ENCODE measurements at regions not wholly inside any gene's neighbourhood (a gene's known extent, or its start where the extent isn't known, plus 50 kb on each side); places are given as distances from the start of the nearest gene placed in this dataset.

GRCh38 chr20:11734431-11734830 is 183.3 kb upstream of the BTBD3 start:
- DNase-seq (no peak), ATAC-seq (no peak)
- H3K27ac ChIP-seq = no peak overlapping the region
- whole genome bisulfite sequencing, 4 donors = 89 to 98% (median 96%) methylated on average over 1 of the region's 1 CpG
- H3K36me3 ChIP-seq = no peaks in the 10 kb centered on the region
- no peak overlapping the region for H3K4me3 ChIP-seq
- no peaks in the 10 kb centered on the region for H3K27me3 ChIP-seq
- TF ChIP-seq, protein P1, sequence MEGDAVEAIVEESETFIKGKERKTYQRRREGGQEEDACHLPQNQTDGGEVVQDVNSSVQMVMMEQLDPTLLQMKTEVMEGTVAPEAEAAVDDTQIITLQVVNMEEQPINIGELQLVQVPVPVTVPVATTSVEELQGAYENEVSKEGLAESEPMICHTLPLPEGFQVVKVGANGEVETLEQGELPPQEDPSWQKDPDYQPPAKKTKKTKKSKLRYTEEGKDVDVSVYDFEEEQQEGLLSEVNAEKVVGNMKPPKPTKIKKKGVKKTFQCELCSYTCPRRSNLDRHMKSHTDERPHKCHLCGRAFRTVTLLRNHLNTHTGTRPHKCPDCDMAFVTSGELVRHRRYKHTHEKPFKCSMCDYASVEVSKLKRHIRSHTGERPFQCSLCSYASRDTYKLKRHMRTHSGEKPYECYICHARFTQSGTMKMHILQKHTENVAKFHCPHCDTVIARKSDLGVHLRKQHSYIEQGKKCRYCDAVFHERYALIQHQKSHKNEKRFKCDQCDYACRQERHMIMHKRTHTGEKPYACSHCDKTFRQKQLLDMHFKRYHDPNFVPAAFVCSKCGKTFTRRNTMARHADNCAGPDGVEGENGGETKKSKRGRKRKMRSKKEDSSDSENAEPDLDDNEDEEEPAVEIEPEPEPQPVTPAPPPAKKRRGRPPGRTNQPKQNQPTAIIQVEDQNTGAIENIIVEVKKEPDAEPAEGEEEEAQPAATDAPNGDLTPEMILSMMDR (IDR thresholded peaks at IDR 0.05) = no peak
- no peak for TF ChIP-seq POLR2A (IDR thresholded peaks at IDR 0.05)
- peaks cover 0 to 13% (median 0%) of the 10 kb centered on the region in 12 donors for H3K9me3 ChIP-seq
- H3K4me1 ChIP-seq = no peaks in the 10 kb centered on the region
- intact Hi-C loops (cut with DNase I) = no loop called here

DNA sequence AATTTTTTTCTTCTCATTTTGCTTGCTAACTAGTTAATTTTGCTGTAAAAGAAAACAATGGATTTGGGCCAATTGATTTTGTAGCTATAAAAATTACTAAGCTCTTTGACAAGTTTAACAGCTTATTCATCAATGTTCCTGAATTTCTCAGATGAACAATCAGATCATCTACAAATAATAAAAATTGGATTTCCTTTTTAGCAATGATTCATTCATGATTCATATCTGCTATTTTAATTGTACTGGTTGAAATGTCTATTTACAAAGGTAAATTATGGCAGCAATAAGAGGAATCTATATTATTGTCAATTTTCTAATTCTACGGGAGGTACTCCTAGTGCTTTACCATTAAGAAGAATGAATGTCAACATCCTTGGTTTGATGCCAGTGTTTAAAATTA is 178.8 kb upstream of the BTBD3 start:
- TF ChIP-seq POLR2A (IDR thresholded peaks at IDR 0.05) = no peak
- TF ChIP-seq, protein P1 (IDR thresholded peaks at IDR 0.05) = no peak
- ATAC-seq = no peak
- Histone ChIP-seq H3K27ac (no peak overlapping the region), H3K4me3 (no peak overlapping the region), H3K36me3 (no peaks in the 10 kb centered on the region), H3K4me1 (no peaks in the 10 kb centered on the region), H3K9me3 (no peaks in the 10 kb centered on the region), H3K27me3 (no peaks in the 10 kb centered on the region)
- DNase-seq = no peak
- intact Hi-C loops (cut with DNase I) = no loop called here
- WGBS, 4 donors = 88 to 91% (median 89%) methylated on average over 1 of the region's 1 CpG

- no peak for ATAC-seq
- Histone ChIP-seq H3K4me3 (no peak overlapping the region), H3K36me3 (no peaks in the 10 kb centered on the region), H3K27ac (no peak overlapping the region), H3K27me3 (no peaks in the 10 kb centered on the region), H3K9me3 (no peaks in the 10 kb centered on the region), H3K4me1 (no peaks in the 10 kb centered on the region)
- 37 to 58% (median 45%) methylated on average over 2 of the region's 2 CpGs for WGBS, 4 donors
- DNase-seq = no peak
- intact Hi-C loops (cut with DNase I) = no loop called here
- TF ChIP-seq, protein P1 (IDR thresholded peaks at IDR 0.05) = no peak
- TF ChIP-seq POLR2A (IDR thresholded peaks at IDR 0.05) = no peak
These were observed 176.7 kb upstream of the BTBD3 start for GRCh38 chr20:11740975-11741374.

GRCh38 chr20:11745145-11745544 is 172.5 kb upstream of the BTBD3 start:
- TF ChIP-seq, protein P1 (IDR thresholded peaks at IDR 0.05) = no peak
- no peak for TF ChIP-seq POLR2A (IDR thresholded peaks at IDR 0.05)
- no peak for ATAC-seq
- intact Hi-C loops (cut with DNase I) = no loop called here

More at GRCh38 chr20:11745145-11745544, 172.5 kb upstream of the BTBD3 start:
- H3K27me3 ChIP-seq = no peaks in the 10 kb centered on the region
- no peaks in the 10 kb centered on the region for H3K36me3 ChIP-seq
- no peaks in the 10 kb centered on the region for H3K9me3 ChIP-seq
- DNase-seq = no peak
- no peaks in the 10 kb centered on the region for H3K4me1 ChIP-seq
- no peak overlapping the region for H3K4me3 ChIP-seq
- no peak overlapping the region for H3K27ac ChIP-seq
- 90 to 100% (median 97%) methylated on average over 1 of the region's 1 CpG for WGBS, 4 donors
